Ovary (tissue), 3 donors: ENCODE measurements at regions not wholly inside any gene's neighbourhood (a gene's known extent, or its start where the extent isn't known, plus 50 kb on each side); places are given as distances from the start of the nearest gene placed in this dataset.

Experiments
- CTCF ChIP-seq, 3 donors: fragments of 450-650 bp in 2 of 3; fragments of 200-600 bp in 1 of 3; IDR thresholded peaks; one replicate each; pipeline versions ENCODE4 v1.5.1 to v1.8.0; 2016 to 2022; ENCODE audit warnings: antibody characterized with exemption in 3 of 3, mild to moderate bottlenecking in 1 of 3
- POLR2A ChIP-seq: fragments of 450-650 bp; IDR thresholded peaks from one replicate; pipeline ENCODE4 v1.6.1; 2017; ENCODE audit warnings: antibody characterized with exemption, mild to moderate bottlenecking, moderate library complexity
- donor health status: DM: no; HTN: no; CAD: no.

- TF ChIP-seq CTCF (IDR thresholded peaks at IDR 0.05) (no peak), POLR2A (no peak)
Observed at GRCh38 chr4:72860766-72861165, 208.8 kb downstream of the COX18 start.
